Glutamatergic neuron (in vitro differentiated cells): ENCODE measurements at regions not wholly inside any gene's neighbourhood (a gene's known extent, or its start where the extent isn't known, plus 50 kb on each side); places are given as distances from the start of the nearest gene placed in this dataset.
A peak's percentile ranks its signal among the peaks of the same experiment; 100 is the strongest.

ENCODE experiments used
- DNase-seq: peaks from one replicate; pipeline ENCODE4 v3.0.0; 2022
- H3K27ac Mint-ChIP-seq: one replicate; pipeline ENCODE4 v1.8.0; 2020; ENCODE audit warnings: mild to moderate bottlenecking, mixed read lengths, inconsistent platforms; ENCODE audit not compliant: unreplicated experiment
- H3K27me3 Mint-ChIP-seq: one replicate; pipeline ENCODE4 v1.8.0; 2020; ENCODE audit warnings: mild to moderate bottlenecking, moderate library complexity, mixed read lengths, inconsistent platforms; ENCODE audit not compliant: unreplicated experiment
- H3K36me3 Mint-ChIP-seq: one replicate; pipeline ENCODE4 v1.8.0; 2020; ENCODE audit warnings: mild to moderate bottlenecking, mixed read lengths, inconsistent platforms; ENCODE audit not compliant: unreplicated experiment
- H3K4me1 Mint-ChIP-seq: one replicate; pipeline ENCODE4 v1.8.0; 2020; ENCODE audit warnings: mild to moderate bottlenecking, low read depth, mixed read lengths, inconsistent platforms; ENCODE audit not compliant: unreplicated experiment
- H3K4me3 Mint-ChIP-seq: one replicate; pipeline ENCODE4 v1.8.0; 2020; ENCODE audit warnings: mild to moderate bottlenecking, mixed read lengths, inconsistent platforms; ENCODE audit not compliant: unreplicated experiment
- H3K9me3 Mint-ChIP-seq: one replicate; pipeline ENCODE4 v1.8.0; 2020; ENCODE audit warnings: mild to moderate bottlenecking, moderate library complexity, mixed read lengths, inconsistent platforms; ENCODE audit not compliant: unreplicated experiment
- TF ChIP-seq, protein P1 (sequence below): fragments of 200-600 bp; sonication (generic); IDR thresholded peaks from one replicate; pipeline ENCODE4 v1.5.0; 2021; ENCODE audit not compliant: partially characterized antibody, unreplicated experiment

DNA sequence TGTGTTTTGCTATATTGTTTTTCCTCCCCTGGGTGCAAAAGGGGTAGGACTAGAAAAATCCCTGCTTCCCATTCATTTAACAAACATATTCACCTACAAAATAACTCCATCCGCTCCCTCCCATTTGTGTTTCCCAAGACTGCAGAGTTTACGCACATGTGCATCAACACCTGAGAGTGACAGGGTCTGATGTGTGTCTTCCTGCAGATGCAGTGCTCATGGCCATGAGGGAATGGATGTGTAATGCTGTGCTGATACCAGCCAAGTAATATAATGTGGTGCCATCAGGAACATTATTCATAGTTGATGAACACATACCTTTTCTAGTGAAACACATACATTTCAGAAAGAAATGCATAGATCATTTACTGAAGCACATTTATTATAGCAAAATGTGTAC is 83.2 kb downstream of the CXXC4 start:
- TF ChIP-seq, protein P1, sequence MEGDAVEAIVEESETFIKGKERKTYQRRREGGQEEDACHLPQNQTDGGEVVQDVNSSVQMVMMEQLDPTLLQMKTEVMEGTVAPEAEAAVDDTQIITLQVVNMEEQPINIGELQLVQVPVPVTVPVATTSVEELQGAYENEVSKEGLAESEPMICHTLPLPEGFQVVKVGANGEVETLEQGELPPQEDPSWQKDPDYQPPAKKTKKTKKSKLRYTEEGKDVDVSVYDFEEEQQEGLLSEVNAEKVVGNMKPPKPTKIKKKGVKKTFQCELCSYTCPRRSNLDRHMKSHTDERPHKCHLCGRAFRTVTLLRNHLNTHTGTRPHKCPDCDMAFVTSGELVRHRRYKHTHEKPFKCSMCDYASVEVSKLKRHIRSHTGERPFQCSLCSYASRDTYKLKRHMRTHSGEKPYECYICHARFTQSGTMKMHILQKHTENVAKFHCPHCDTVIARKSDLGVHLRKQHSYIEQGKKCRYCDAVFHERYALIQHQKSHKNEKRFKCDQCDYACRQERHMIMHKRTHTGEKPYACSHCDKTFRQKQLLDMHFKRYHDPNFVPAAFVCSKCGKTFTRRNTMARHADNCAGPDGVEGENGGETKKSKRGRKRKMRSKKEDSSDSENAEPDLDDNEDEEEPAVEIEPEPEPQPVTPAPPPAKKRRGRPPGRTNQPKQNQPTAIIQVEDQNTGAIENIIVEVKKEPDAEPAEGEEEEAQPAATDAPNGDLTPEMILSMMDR: no peak

GRCh38 chr4:104408878-104409277 is 85.8 kb downstream of the CXXC4 start:
- Mint-ChIP-seq H3K27ac (peak overlapping the region; percentile 24), H3K27me3 (peaks cover 1% of the 10 kb centered on the region), H3K36me3 (no peaks in the 10 kb centered on the region), H3K4me3 (no peak overlapping the region), H3K4me1 (peaks cover 31% of the 10 kb centered on the region), H3K9me3 (peaks cover 2% of the 10 kb centered on the region)
- peak; percentile 19 for DNase-seq
- TF ChIP-seq, protein P1: no peak

More for the DNA sequence above, 83.2 kb downstream of the CXXC4 start:
- H3K4me3 Mint-ChIP-seq: no peak overlapping the region
- H3K4me1 Mint-ChIP-seq: peaks cover 20% of the 10 kb centered on the region
- DNase-seq: no peak
- H3K36me3 Mint-ChIP-seq: no peaks in the 10 kb centered on the region
- peaks cover 2% of the 10 kb centered on the region for H3K9me3 Mint-ChIP-seq
- H3K27ac Mint-ChIP-seq: no peak overlapping the region
- H3K27me3 Mint-ChIP-seq: peaks cover 1% of the 10 kb centered on the region

DNA sequence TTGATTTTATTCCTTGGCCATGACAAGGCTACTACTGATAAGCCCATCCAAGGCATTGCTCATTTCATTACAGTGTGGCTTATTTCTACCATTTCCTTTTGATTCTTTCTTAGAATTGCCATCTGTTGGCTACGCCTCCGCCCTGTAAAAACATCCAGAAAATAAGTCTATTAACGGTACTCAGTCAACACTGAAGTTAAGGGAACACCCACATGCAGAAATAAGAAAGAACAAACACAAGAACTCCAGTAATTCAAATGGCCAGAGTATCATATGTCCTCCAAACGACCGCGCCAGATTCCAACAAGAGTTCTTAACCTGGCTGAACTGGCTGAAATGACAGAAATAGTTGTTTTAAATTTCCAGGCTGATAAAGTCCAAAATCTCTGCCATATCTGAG is 90.3 kb downstream of the CXXC4 start:
- TF ChIP-seq, protein P1: no peak
- Mint-ChIP-seq H3K9me3 (peaks cover 2% of the 10 kb centered on the region), H3K27me3 (peaks cover 1% of the 10 kb centered on the region), H3K36me3 (peaks cover 9% of the 10 kb centered on the region), H3K27ac (no peak overlapping the region), H3K4me3 (no peak overlapping the region), H3K4me1 (peaks cover 23% of the 10 kb centered on the region)
- no peak for DNase-seq

DNA sequence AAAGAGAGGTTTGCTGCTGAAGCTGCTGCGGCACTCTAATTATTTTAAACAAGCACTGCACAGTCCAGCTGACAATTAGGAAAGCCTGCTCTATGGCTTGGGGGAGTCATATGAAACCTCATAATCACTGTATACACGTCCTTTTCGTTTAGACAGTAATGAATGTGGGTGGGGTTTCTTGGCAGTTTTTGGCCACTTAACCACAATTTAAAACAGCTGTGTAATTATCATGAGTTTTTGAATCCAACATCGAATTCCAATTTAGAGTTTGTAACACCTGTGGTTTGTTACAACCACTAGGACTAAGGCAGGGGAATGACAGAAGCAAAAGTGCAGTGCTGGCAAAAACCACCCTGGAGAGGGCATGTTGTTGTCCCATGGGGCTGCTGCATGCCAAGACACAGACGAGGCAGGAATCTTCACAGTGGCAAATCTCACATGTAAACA is 99.5 kb downstream of the CXXC4 start:
- DNase-seq: peak; percentile 17
- Mint-ChIP-seq H3K36me3 (no peaks in the 10 kb centered on the region), H3K9me3 (peaks cover 15% of the 10 kb centered on the region), H3K27me3 (peaks cover 7% of the 10 kb centered on the region), H3K4me1 (peaks cover 24% of the 10 kb centered on the region), H3K4me3 (peak overlapping the region; percentile 74), H3K27ac (peak overlapping the region; percentile 79)
- TF ChIP-seq, protein P1: no peak

GRCh38 chr4:104394406-104395167 is 100.1 kb downstream of the CXXC4 start:
- Mint-ChIP-seq H3K27me3 (peaks cover 7% of the 10 kb centered on the region), H3K27ac (peak overlapping the region; percentile 79), H3K9me3 (peaks cover 15% of the 10 kb centered on the region), H3K36me3 (no peaks in the 10 kb centered on the region), H3K4me3 (peak overlapping the region; percentile 74), H3K4me1 (peaks cover 24% of the 10 kb centered on the region)
- DNase-seq: peak; percentile 51
- TF ChIP-seq, protein P1: no peak
